GM23338 (cell line): ENCODE measurements at regions not wholly inside any gene's neighbourhood (a gene's known extent, or its start where the extent isn't known, plus 50 kb on each side); places are given as distances from the start of the nearest gene placed in this dataset.

Source experiments
- ATAC-seq: fragments of 200-7000 bp; cut with Tn5 transposase; 3 replicates; pipeline ENCODE4 v1.9.1; 2020
- DNase-seq: peaks from one replicate; pipeline ENCODE4 v3.0.0-alpha.2; 2015; ENCODE audit warnings: low spot score
- H2AFZ ChIP-seq: fragments of 200-600 bp; sonication (generic); 2 replicates; pipeline ENCODE4 v1.8.0; 2016; ENCODE audit warnings: antibody characterized with exemption, mild to moderate bottlenecking, moderate library complexity
- H3F3A ChIP-seq: fragments of 200-600 bp; sonication (generic); replicated peaks from 2 replicates; pipeline ENCODE4 v1.8.0; 2017; ENCODE audit warnings: antibody characterized with exemption, mixed run types, low read depth
- H3K27ac ChIP-seq: fragments of 200-600 bp; sonication (generic); 2 replicates; pipeline ENCODE4 v1.6.1; 2016; ENCODE audit warnings: low read depth
- H3K27me3 ChIP-seq: fragments of 200-600 bp; sonication (generic); 2 replicates; pipeline ENCODE4 v1.8.0; 2016; ENCODE audit warnings: mild to moderate bottlenecking, mixed run types, moderate library complexity; ENCODE audit not compliant: insufficient read depth
- H3K36me3 ChIP-seq: fragments of 200-600 bp; sonication (generic); 2 replicates; pipeline ENCODE4 v1.8.0; 2016; ENCODE audit warnings: mild to moderate bottlenecking; ENCODE audit not compliant: insufficient read depth
- H3K4me1 ChIP-seq: fragments of 200-600 bp; sonication (generic); 2 replicates; pipeline ENCODE4 v1.8.0; 2016; ENCODE audit warnings: mild to moderate bottlenecking, moderate library complexity; ENCODE audit not compliant: insufficient read depth
- H3K4me2 ChIP-seq: fragments of 200-600 bp; sonication (generic); 2 replicates; pipeline ENCODE4 v1.7.1; 2017; ENCODE audit warnings: mixed run types
- H3K4me3 ChIP-seq: fragments of 200-600 bp; sonication (generic); 2 replicates; pipeline ENCODE4 v1.6.1; 2016; ENCODE audit warnings: mixed run types
- H3K79me2 ChIP-seq: fragments of 200-600 bp; sonication (generic); replicated peaks from 2 replicates; pipeline ENCODE4 v1.8.0; 2017; ENCODE audit warnings: mild to moderate bottlenecking; ENCODE audit not compliant: insufficient read depth
- H3K9me2 ChIP-seq: fragments of 200-600 bp; sonication (generic); 2 replicates; pipeline ENCODE4 v1.8.0; 2017; ENCODE audit not compliant: insufficient read depth
- H4K20me1 ChIP-seq: fragments of 200-600 bp; sonication (generic); replicated peaks from 2 replicates; pipeline ENCODE4 v1.8.0; 2017; ENCODE audit warnings: mild to moderate bottlenecking; ENCODE audit not compliant: insufficient read depth
- H3K27ac Mint-ChIP-seq: 2 replicates; pipeline ENCODE4 v1.8.0; 2020; ENCODE audit warnings: inconsistent platforms, mild to moderate bottlenecking, moderate library complexity, mixed read lengths
- H3K27me3 Mint-ChIP-seq: 3 replicates; pipeline ENCODE4 v1.8.0; 2022; ENCODE audit warnings: low read depth, mild to moderate bottlenecking, moderate library complexity, mixed read lengths, inconsistent platforms; ENCODE audit not compliant: insufficient read depth, poor library complexity
- H3K36me3 Mint-ChIP-seq: 3 replicates; pipeline ENCODE4 v1.8.0; 2021; ENCODE audit warnings: low read depth, mild to moderate bottlenecking, inconsistent platforms, moderate library complexity, mixed read lengths
- H3K4me1 Mint-ChIP-seq: 3 replicates; pipeline ENCODE4 v1.8.0; 2020; ENCODE audit warnings: mild to moderate bottlenecking, inconsistent platforms, mixed read lengths
- H3K4me3 Mint-ChIP-seq: 3 replicates; pipeline ENCODE4 v1.8.0; 2021; ENCODE audit warnings: moderate library complexity, mild to moderate bottlenecking, inconsistent platforms, mixed read lengths
- H3K9me3 Mint-ChIP-seq: 3 replicates; pipeline ENCODE4 v1.8.0; 2020; ENCODE audit warnings: moderate library complexity, mild to moderate bottlenecking, inconsistent platforms, mixed read lengths
- CTCF ChIP-seq, 2 experiments: fragments of 200-600 bp in 1 of 2; sonication (generic) in 1 of 2; conservative IDR thresholded peaks; 2 replicates each; pipeline versions ENCODE4 v1.5.1 to v1.6.1; 2016 to 2017; ENCODE audit warnings: antibody characterized with exemption in 2 of 2, low read depth in 2 of 2, mild to moderate bottlenecking in 2 of 2, moderate library complexity in 1 of 2
- ETS1 ChIP-seq: IDR thresholded peaks from 2 replicates; pipeline ENCODE4 v1.6.1; 2016; ENCODE audit warnings: antibody characterized with exemption
- POLR2AphosphoS5 ChIP-seq: IDR thresholded peaks from 2 replicates; pipeline ENCODE4 v1.6.1; 2016; ENCODE audit warnings: antibody characterized with exemption, low read depth
- STAT1 ChIP-seq: IDR thresholded peaks from one replicate; pipeline ENCODE4 v1.6.1; 2016; ENCODE audit warnings: antibody characterized with exemption; ENCODE audit not compliant: unreplicated experiment
- ZNF114 ChIP-seq: fragments of 250-450 bp; sonication (Bioruptor Pico); IDR thresholded peaks from 2 replicates; pipeline ENCODE4 v1.5.0; 2020; ENCODE audit warnings: mild to moderate bottlenecking, moderate library complexity
- ZNF462 ChIP-seq: fragments of 250-450 bp; sonication (Bioruptor Pico); IDR thresholded peaks from 2 replicates; pipeline ENCODE4 v1.5.0; 2020; ENCODE audit warnings: mild to moderate bottlenecking, moderate library complexity

- H4K20me1 ChIP-seq = no peaks in the 10 kb centered on the region
- H3K4me2 ChIP-seq = no peak overlapping the region
- H3K27me3 ChIP-seq = no peaks in the 10 kb centered on the region
- no peak for DNase-seq
- H3K36me3 Mint-ChIP-seq = no peaks in the 10 kb centered on the region
- H3K36me3 ChIP-seq = no peaks in the 10 kb centered on the region
- H3K4me3 ChIP-seq = no peak overlapping the region
- no peaks in the 10 kb centered on the region for H3K79me2 ChIP-seq
- H3K9me2 ChIP-seq = 0 out of 2 replicates have a peak, but pooled peaks cover 5% of the 10 kb centered on the region
- no peaks in the 10 kb centered on the region for H3K9me3 Mint-ChIP-seq
- peaks cover 2% of the 10 kb centered on the region for H3K27me3 Mint-ChIP-seq
- H3K27ac ChIP-seq = no peak overlapping the region
- no peaks in the 10 kb centered on the region for H3F3A ChIP-seq
- TF ChIP-seq POLR2AphosphoS5 (no peak), ZNF114 (CRISPR knock-in tag) (no peak), ZNF462 (CRISPR knock-in tag) (no peak), ETS1 (no peak), CTCF (conservative IDR thresholded peaks at IDR 0.05; ENCODE audit: low read depth in 2 of 2) (no peak), STAT1 (no peak)
- H3K4me3 Mint-ChIP-seq = no peak overlapping the region
- no peak overlapping the region for H3K27ac Mint-ChIP-seq
- H3K4me1 Mint-ChIP-seq = no peaks in the 10 kb centered on the region
- no peak for ATAC-seq
- H2AFZ ChIP-seq = no peak overlapping the region
- H3K4me1 ChIP-seq = no peaks in the 10 kb centered on the region
Observed at GRCh38 chr1:96944432-96945092, 223.0 kb downstream of the PTBP2 start.
